ENCODE measurements at regions not wholly inside any gene's neighbourhood (a gene's known extent, or its start where the extent isn't known, plus 50 kb on each side); places are given as distances from the start of the nearest gene placed in this dataset.

GRCh38 chr13:79267560-79267959 is 138.5 kb downstream of the RBM26 start:
- no peak for DNase-seq (ENCODE audit: low read depth, low spot score)

- no peak for DNase-seq (ENCODE audit: low read depth, low spot score)
These were observed 147.6 kb downstream of the RBM26 start for GRCh38 chr13:79258489-79258888.

- no peak for DNase-seq (ENCODE audit: low read depth, low spot score)
These were observed 159.5 kb downstream of the RBM26 start for GRCh38 chr13:79246578-79246949.

- DNase-seq (ENCODE audit: low read depth, low spot score), result peak; percentile 12
These were observed 160.0 kb downstream of the RBM26 start for GRCh38 chr13:79245937-79246577.

GRCh38 chr13:79241697-79242096 is 164.4 kb downstream of the RBM26 start:
- no peak for DNase-seq (ENCODE audit: low read depth, low spot score)

- no peak for DNase-seq (ENCODE audit: low read depth, low spot score)
These were observed 168.1 kb downstream of the RBM26 start for GRCh38 chr13:79237981-79238380.

- no peak for DNase-seq (ENCODE audit: low read depth, low spot score)
These were observed 174.2 kb downstream of the RBM26 start for GRCh38 chr13:79231887-79232286.

GRCh38 chr13:79229761-79230160 is 176.3 kb downstream of the RBM26 start:
- no peak for DNase-seq (ENCODE audit: low read depth, low spot score)

- DNase-seq (ENCODE audit: low read depth, low spot score), result peak; percentile 21
These were observed 177.1 kb downstream of the RBM26 start for GRCh38 chr13:79228972-79229371.

- DNase-seq (ENCODE audit: low read depth, low spot score), result no peak
These were observed 178.6 kb downstream of the RBM26 start for GRCh38 chr13:79227418-79227817.

GRCh38 chr13:79226938-79227337 is 179.1 kb downstream of the RBM26 start:
- DNase-seq (ENCODE audit: low read depth, low spot score), result peak; percentile 22

GRCh38 chr13:79226250-79226649 is 179.8 kb downstream of the RBM26 start:
- DNase-seq (ENCODE audit: low read depth, low spot score), result no peak

GRCh38 chr13:79225487-79226232 is 180.4 kb downstream of the RBM26 start:
- peak; percentile 42 for DNase-seq (ENCODE audit: low read depth, low spot score)

GRCh38 chr13:79222427-79223205 is 183.4 kb downstream of the RBM26 start:
- DNase-seq (ENCODE audit: low read depth, low spot score), result no peak

GRCh38 chr13:79212064-79212619 is 193.9 kb downstream of the RBM26 start:
- DNase-seq (ENCODE audit: low read depth, low spot score), result no peak

GRCh38 chr13:79211377-79211776 is 194.7 kb downstream of the RBM26 start:
- DNase-seq (ENCODE audit: low read depth, low spot score), result no peak

GRCh38 chr13:79197933-79198332 is 208.1 kb downstream of the RBM26 start:
- no peak for DNase-seq (ENCODE audit: low read depth, low spot score)

GRCh38 chr13:79196843-79197242 is 209.2 kb downstream of the RBM26 start:
- DNase-seq (ENCODE audit: low read depth, low spot score), result no peak

- no peak for DNase-seq (ENCODE audit: low read depth, low spot score)
These were observed 209.7 kb downstream of the RBM26 start for GRCh38 chr13:79196366-79196765.

GRCh38 chr13:79194727-79195126 is 211.3 kb downstream of the RBM26 start:
- DNase-seq (ENCODE audit: low read depth, low spot score), result no peak

GRCh38 chr13:79194272-79194671 is 211.8 kb downstream of the RBM26 start:
- no peak for DNase-seq (ENCODE audit: low read depth, low spot score)

- no peak for DNase-seq (ENCODE audit: low read depth, low spot score)
These were observed 214.6 kb downstream of the RBM26 start for GRCh38 chr13:79191501-79191900.
